Astrocyte of the cerebellum (primary cell): ENCODE measurements at regions not wholly inside any gene's neighbourhood (a gene's known extent, or its start where the extent isn't known, plus 50 kb on each side); places are given as distances from the start of the nearest gene placed in this dataset.
"Not testable (repeated sequence)": the region's sequence is repeated elsewhere in the genome, so short reads cannot be mapped to it uniquely, and the experiment has no call there.

Experiments used
- DNase-seq: peaks from one replicate; pipeline ENCODE4 v3.0.0-alpha.2; 2011; ENCODE audit warnings: low read depth
- H3K4me3 ChIP-seq: 2 replicates; pipeline ENCODE4 v1.5.1; 2011; ENCODE audit warnings: mild to moderate bottlenecking, low read depth, low read length, moderate library complexity
- CTCF ChIP-seq: IDR thresholded peaks from 2 replicates; pipeline ENCODE4 v1.5.1; 2012; ENCODE audit warnings: low read length, low read depth, moderate library complexity, mild to moderate bottlenecking; ENCODE audit errors: missing control alignments
- in situ Hi-C: cut with HindIII; loops from 2 replicates; pipeline ENCODE4 v1.10.0; 2017; ENCODE audit warnings: low sequenced_read_pairs

GRCh38 chr15:46088486-46089445 lies 453.9 kb downstream of the SQOR start:
- TF ChIP-seq CTCF, result no peak
- no peak for DNase-seq
- in situ Hi-C loops, result no loop called here
- H3K4me3 ChIP-seq, result no peak overlapping the region

GRCh38 chr15:46089467-46089935 lies 454.7 kb downstream of the SQOR start:
- no peak for DNase-seq
- TF ChIP-seq CTCF, result no peak
- in situ Hi-C loops, result no loop called here
- H3K4me3 ChIP-seq, result no peak overlapping the region

GRCh38 chr15:46091860-46092450 lies 457.1 kb downstream of the SQOR start:
- DNase-seq, result no peak
- peak; percentile 36 for TF ChIP-seq CTCF
- in situ Hi-C loops, result no loop called here
- no peak overlapping the region for H3K4me3 ChIP-seq

- DNase-seq, result not testable (repeated sequence)
These were observed 463.2 kb downstream of the SQOR start for GRCh38 chr15:46098006-46098405.

GRCh38 chr15:46110755-46111154 lies 475.9 kb downstream of the SQOR start:
- in situ Hi-C loops, result no loop called here
- TF ChIP-seq CTCF, result no peak

More at GRCh38 chr15:46098006-46098405, 463.2 kb downstream of the SQOR start:
- in situ Hi-C loops, H3K4me3 ChIP-seq: not testable (repeated sequence)

GRCh38 chr15:46111730-46112129 lies 476.9 kb downstream of the SQOR start:
- H3K4me3 ChIP-seq, result no peak overlapping the region
- TF ChIP-seq CTCF, result no peak
- in situ Hi-C loops, result no loop called here
- no peak for DNase-seq

More at GRCh38 chr15:46110755-46111154, 475.9 kb downstream of the SQOR start:
- no peak overlapping the region for H3K4me3 ChIP-seq
- DNase-seq, result no peak

GRCh38 chr15:46117071-46117470 lies 482.2 kb downstream of the SQOR start:
- in situ Hi-C loops, result no loop called here
- no peak for DNase-seq
- no peak for TF ChIP-seq CTCF
- no peak overlapping the region for H3K4me3 ChIP-seq
